DMS 273 (cell line): ENCODE measurements at regions not wholly inside any gene's neighbourhood (a gene's known extent, or its start where the extent isn't known, plus 50 kb on each side); places are given as distances from the start of the nearest gene placed in this dataset.
"Not testable (repeated sequence)": the region's sequence is repeated elsewhere in the genome, so short reads cannot be mapped to it uniquely, and the experiment has no call there.

Experiments used
- DNase-seq: peaks from one replicate; lab custom pipeline; 2025; ENCODE audit not compliant: unreplicated experiment; lab: John Stamatoyannopoulos, UW

DNA sequence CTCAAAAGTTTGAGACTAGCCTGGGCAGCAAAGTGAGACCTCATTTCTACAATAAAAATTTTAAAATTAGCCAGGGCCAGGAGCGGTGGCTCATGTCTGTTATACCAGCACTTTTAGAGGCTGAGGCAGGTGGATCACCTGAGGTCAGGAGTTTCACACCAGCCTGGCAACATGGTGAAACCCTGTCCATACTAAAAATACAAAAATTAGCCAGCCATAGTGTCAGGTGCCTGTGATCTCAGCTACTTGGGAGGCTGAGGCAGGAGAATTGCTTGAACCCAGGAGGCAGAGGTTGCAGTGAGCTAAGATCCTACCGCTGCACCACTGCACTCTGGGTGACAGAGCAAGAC, 85.1 kb upstream of the MAP4 start:
- not testable (repeated sequence) for DNase-seq

- no peak for DNase-seq
These were observed 76.1 kb upstream of the MAP4 start for GRCh38 chr3:48092270-48092669.

GRCh38 chr3:48090166-48090939, 74.1 kb upstream of the MAP4 start:
- no peak for DNase-seq

GRCh38 chr3:48088749-48089466, 72.7 kb upstream of the MAP4 start:
- DNase-seq, result peak; percentile 97

GRCh38 chr3:48088056-48088748, 72.0 kb upstream of the MAP4 start:
- DNase-seq, result peak; percentile 49

GRCh38 chr3:48086705-48087104, 70.5 kb upstream of the MAP4 start:
- no peak for DNase-seq

DNA sequence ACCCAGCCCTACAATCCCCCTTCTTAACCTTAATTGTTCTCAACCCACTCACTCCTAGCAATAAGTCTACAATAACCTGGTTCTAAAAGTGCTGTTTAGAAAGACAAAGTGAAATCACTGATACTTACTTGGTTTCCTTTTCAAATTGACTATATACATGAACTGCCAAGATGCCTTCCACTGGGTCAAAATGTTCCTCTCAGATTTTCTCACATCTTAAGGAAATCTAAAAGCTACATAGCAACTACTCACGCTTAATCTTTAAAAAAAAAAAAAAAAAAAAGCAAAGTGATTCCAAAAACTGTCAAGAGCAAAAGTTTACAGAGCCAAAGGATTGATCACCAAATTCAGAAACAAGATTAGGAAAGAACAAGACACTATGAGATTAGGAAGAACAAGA, 68.7 kb upstream of the MAP4 start:
- DNase-seq, result no peak

DNA sequence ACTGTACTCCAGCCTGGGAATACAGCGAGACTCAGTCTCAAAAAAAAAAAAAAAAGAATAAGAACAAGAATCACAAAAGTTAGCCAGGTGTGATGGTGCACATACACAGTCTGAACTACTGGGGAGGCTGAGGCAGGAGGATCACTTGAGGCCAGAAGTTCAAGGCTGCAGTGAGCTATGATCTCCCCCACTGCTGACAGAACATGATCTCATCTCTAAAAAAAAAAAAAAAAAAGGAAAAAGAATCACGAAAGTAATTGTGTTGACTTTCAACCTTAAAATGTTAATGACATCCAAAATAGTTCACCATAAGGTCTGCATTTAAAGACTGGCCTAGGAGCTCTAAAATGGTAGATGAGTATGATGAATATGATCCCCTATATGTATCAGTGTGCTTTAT, 68.0 kb upstream of the MAP4 start:
- DNase-seq, result no peak

- DNase-seq, result no peak
These were observed 66.5 kb upstream of the MAP4 start for GRCh38 chr3:48082580-48083184.

DNA sequence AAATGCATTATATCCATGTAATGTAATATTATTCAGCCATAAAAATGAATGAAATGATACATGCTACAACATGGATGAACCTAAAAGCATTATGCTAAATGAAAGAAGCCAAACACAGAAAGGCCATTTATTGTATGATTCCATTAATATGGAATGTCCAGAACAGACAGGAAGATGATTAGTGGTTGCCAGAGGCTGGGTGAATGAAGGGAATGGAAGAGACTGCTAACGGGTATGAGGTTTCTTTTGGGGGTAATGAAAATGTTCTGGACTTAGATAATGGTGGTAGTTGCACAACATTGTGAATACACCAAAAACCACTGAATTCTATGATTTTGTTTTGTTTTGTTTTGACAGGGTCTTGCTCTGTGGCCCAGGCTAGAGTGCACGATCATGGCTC, 61.6 kb upstream of the MAP4 start:
- DNase-seq, result no peak

- no peak for DNase-seq
These were observed 53.8 kb upstream of the MAP4 start for GRCh38 chr3:48070030-48070429.

- DNase-seq, result no peak
These were observed 53.1 kb upstream of the MAP4 start for GRCh38 chr3:48069339-48069738.

GRCh38 chr3:48068886-48069285, 52.7 kb upstream of the MAP4 start:
- DNase-seq, result no peak

- DNase-seq, result not testable (repeated sequence)
These were observed 52.1 kb upstream of the MAP4 start for GRCh38 chr3:48068320-48068719.

- DNase-seq, result no peak
These were observed 51.1 kb upstream of the MAP4 start for GRCh38 chr3:48067271-48067670.
